Ovary (tissue), 3 donors: ENCODE measurements at regions not wholly inside any gene's neighbourhood (a gene's known extent, or its start where the extent isn't known, plus 50 kb on each side); places are given as distances from the start of the nearest gene placed in this dataset.

Source experiments
- CTCF ChIP-seq, 3 donors: fragments of 450-650 bp in 2 of 3; fragments of 200-600 bp in 1 of 3; IDR thresholded peaks; one replicate each; pipeline versions ENCODE4 v1.5.1 to v1.8.0; 2016 to 2022; ENCODE audit warnings: antibody characterized with exemption in 3 of 3, mild to moderate bottlenecking in 1 of 3
- POLR2A ChIP-seq: fragments of 450-650 bp; IDR thresholded peaks from one replicate; pipeline ENCODE4 v1.6.1; 2017; ENCODE audit warnings: antibody characterized with exemption, mild to moderate bottlenecking, moderate library complexity
- donor health status: DM: no; HTN: no; CAD: no.

- TF ChIP-seq CTCF (IDR thresholded peaks at IDR 0.05) (no peak), POLR2A (no peak)
These were observed 88.7 kb upstream of the TTC29 start for GRCh38 chr4:147034372-147034771.
